UCSD-AML1 (cell line): ENCODE measurements at regions not wholly inside any gene's neighbourhood (a gene's known extent, or its start where the extent isn't known, plus 50 kb on each side); places are given as distances from the start of the nearest gene placed in this dataset.
"Not testable (repeated sequence)": the region's sequence is repeated elsewhere in the genome, so short reads cannot be mapped to it uniquely, and the experiment has no call there.

Source experiments
- DNase-seq: peaks from one replicate; lab custom pipeline; 2025; ENCODE audit not compliant: unreplicated experiment; lab: John Stamatoyannopoulos, UW

DNA sequence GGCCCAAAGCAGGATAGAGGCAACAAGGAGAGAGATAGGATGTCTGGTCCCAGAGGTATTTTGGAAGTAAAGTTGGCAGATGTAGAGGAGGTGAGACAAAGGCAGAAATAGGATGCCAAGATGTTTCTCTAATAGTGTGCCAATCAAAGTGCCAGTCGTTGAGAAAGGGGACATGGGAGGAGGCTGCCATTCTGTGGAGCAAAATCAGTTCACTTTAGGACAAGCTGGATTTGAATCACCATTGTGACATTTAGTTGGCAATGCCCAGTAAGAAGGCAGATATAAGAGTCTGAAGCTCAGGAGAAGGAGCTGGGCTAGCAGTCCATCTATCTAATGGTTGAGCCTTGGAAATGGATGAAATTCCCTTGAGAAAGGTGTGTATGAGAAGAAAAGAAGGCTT is 53.8 kb downstream of the ADRB2 start:
- no peak for DNase-seq

GRCh38 chr5:148880696-148881095 is 54.3 kb downstream of the ADRB2 start:
- no peak for DNase-seq

DNA sequence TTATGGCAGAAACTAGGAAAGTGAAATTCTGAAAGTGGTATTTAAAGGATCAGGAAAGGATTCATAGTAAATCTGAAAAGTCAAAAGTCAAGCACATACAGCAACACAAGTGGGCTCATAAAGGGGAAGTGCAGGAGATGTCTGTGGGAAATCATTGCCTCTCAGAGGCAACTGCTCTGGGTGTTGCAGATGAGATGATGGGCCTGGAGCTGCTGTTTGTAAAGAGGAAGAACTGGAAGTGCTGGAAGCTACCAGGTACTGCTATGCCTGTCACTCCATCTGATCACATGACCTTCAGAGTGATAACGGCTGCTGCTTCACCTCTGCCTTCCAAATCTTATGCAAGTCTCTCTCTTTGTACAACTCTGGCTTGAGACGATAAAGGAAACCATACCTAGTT is 55.9 kb downstream of the ADRB2 start:
- DNase-seq: no peak

DNA sequence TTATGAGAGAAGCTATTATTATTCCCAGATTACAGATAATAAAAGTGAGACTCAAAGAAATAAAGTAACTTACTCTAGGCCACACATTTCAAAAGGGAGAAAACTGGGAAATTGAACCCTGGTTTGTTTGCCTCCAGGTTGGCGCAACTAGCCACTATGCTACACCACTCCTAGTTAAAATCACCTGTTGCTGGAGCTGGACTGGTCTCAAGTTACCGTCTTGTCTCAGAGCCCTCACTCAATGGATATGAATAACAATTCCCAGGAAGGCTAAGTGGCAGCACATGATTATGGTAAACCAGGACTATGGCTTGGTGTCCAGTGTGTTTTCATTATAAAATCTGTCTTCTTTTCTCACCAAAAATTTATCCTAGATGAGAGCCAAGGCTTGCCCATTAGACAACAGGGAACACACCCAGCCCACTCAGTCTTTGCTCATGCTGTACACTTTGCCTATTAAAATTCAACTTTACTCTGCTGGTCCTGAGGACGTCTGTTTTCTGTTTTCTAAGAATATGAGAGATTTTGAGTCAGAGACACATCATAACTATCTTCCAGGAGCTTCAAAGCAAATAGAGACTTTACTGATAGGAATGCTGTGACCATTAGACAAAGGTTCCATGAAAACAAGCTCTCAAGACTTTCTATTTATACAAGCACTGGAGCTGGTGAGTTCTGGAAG is 58.1 kb downstream of the ADRB2 start:
- no peak for DNase-seq

- DNase-seq: no peak
Measured at GRCh38 chr5:148887123-148887881, 60.9 kb downstream of the ADRB2 start.

GRCh38 chr5:148889936-148890335 is 63.5 kb downstream of the ADRB2 start:
- not testable (repeated sequence) for DNase-seq

GRCh38 chr5:148895441-148895840 is 69.0 kb downstream of the ADRB2 start:
- DNase-seq: not testable (repeated sequence)

DNA sequence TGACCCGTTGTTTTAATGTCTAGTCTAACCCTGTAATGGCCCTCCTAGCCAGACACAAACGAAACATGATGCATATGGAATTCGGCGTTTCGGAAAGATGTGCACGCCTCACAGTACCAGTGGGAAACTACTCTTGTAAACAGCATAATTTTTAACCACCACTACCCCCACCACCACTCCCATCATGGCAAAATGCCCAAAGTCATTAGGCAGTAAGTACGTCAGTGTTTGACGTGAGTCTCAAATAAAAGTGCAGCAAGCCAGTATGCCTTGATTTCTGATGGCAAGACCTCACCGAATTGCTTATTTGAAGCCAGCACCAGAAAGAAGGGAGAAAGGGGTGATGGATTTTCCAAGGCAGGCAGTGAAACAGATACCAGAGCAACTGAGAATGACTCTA is 71.4 kb downstream of the ADRB2 start:
- no peak for DNase-seq

GRCh38 chr5:148898413-148899075 is 72.1 kb downstream of the ADRB2 start:
- DNase-seq: no peak

DNA sequence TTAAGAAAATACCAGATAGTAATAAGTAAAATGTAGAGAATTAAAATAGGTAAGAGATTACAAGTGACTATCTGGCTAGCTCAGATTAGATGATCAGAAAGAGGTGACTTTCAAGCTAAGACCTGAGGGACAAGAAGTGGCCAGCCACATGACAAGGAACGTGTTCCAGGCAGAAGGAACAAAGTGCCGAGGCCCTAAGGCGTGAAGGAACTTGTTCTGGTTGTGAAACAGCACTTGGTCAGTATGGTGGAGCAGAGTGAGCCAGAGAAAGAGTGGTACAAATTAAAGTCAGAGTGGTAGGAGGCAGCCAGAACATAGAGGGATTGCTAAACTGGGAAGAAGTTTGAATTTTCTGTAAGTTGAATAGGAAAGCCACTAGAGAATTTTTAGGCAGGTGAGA is 73.6 kb downstream of the ADRB2 start:
- DNase-seq: no peak

DNA sequence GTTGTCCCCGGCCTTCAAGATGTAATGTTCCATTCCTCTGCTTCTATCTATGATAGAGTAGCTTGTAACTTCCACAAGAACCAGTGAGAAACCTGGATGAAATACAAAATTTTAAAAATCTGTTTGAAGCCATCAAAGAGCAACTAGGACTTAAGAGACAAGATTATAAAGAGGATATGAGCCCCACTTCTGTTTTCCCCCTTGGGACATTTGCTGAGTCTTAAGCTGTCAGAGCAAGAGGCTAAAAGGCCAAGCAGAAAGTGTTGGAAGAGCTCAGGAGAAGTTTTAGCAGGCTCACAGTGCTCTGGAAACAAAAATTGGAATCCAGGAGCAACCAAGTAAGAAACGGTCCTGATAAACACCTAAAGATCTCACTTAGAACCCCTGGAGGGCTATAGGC is 76.1 kb downstream of the ADRB2 start:
- no peak for DNase-seq

DNA sequence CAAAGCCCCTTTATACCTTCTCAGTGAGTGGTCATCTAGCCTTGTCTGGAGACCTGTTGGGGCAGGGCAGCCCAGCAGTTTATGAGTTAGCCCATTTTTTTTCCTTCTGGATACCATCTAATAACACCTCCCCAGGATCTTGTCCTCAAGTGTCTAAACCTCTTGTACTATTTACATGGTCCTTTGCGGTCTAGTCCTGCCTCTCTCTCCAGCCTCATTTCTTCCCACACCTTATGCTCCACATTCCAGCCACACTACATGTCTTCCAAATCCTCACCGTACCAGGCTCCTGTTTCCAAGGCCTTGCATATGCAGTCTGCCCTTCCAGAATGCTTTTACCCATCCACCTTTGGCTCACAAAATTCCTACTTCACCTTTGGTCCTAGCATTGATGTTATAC is 77.2 kb downstream of the ADRB2 start:
- DNase-seq: no peak

GRCh38 chr5:148904440-148904839 is 78.0 kb downstream of the ADRB2 start:
- DNase-seq: no peak

- no peak for DNase-seq
Measured at GRCh38 chr5:148905541-148905940, 79.1 kb downstream of the ADRB2 start.

DNA sequence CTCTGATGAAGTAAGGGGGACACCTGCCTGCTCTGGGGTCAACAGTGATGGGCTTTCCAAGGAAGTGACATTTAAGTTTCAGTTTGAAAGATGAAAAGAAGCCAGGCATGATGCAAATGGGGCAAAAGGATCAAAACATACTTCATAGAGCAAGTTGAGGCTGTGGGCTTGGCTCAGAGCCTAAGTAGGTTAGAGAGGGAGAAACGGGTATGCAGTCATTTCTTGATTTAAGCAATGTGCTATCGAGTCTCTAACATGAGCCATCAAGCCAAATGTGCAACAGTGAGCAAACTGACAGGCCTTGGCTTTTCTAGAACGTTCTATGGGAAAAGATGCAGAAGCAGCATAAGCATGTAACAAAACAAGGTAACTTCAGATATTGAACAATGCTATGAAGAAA is 80.6 kb downstream of the ADRB2 start:
- DNase-seq: no peak

DNA sequence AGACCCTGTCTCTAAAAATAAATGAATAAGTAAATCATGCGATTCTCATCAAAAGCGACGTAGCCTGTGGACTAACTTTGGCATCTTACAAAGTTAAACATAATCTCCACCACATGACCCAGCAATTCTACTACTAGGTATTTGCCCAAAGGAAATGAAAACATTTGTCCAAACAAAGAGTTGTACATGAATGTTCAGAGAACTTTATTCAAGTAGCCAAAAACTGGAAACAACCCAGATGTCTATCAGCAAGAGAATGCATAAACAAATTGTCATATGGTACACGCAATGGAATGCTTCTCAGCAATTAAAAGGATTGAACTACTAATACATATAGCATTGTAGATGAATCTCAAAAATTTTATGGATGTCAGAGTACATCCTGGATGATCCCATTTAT is 82.6 kb downstream of the ADRB2 start:
- DNase-seq: no peak

GRCh38 chr5:148909766-148910165 is 83.4 kb downstream of the ADRB2 start:
- DNase-seq: no peak

GRCh38 chr5:148910216-148910615 is 83.8 kb downstream of the ADRB2 start:
- DNase-seq: no peak

DNA sequence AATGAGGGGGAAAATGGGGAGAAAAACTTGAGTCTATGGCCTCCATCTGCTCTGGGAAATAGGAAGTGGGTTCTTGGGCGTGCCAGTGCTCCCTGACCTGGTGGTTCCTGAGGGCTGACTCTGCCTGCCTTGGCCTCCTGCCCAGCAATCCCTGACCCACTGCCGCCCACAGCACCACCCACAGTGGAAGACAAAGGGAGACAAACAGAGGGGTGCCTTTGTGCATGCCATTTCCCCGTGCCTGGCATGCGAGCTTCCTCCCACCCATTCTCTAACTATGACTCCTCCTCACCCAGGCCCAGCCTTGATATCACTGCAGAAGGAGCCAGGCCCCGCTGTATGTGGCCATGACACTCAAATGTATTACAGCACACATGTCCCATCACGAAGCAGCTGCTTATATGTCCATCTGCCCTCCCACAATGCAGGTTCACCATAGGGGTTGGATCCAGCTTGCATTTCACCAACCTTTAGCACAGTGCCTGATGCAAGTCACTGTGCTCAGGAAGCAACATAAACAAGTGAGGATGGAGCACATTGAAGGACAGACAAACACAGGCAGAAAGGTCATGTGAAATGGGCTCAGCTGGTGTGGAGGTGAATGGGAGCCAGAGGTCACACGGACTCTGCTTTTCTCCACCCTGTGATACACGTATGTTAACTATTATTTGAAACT is 84.4 kb downstream of the ADRB2 start:
- peak; percentile 40 for DNase-seq

DNA sequence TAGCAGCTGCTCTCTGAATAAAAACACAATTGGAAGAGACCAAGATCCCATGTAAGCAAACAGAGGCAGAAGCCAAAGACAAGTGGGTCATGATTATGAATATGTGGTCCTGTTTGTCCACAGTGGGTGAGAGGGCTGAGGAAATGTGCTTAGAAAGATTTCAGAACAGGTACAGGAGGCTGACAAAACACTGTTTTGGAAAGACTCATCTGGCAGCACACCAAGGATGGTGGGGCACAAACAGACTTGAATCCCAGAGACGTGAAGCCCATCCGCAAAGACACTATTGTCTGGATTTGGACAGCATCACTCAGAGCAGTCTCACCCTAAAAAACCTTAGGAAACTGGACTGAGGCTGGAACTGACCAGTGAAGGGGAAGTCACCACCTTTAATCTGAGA is 85.0 kb downstream of the ADRB2 start:
- DNase-seq: no peak

DNA sequence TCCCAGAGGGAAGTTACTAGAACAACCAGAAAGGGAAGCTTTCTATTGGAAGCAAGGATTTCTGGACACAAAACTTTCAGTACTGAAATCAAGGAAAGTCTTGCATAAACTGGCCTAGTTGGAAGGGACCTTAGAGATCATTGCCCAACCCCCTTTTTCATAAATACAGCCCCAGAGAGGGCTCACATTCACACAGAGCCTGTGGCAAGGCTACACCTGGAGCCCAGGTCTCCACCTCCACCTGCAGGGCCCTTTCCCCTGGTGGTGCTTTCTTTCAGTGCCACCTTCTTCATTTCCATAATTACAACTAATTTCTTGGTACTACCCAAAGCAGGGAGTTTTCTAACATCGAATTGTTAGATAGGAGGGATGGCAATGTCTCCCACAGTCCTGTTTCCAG is 85.7 kb downstream of the ADRB2 start:
- DNase-seq: no peak
